ENCODE measurements at regions not wholly inside any gene's neighbourhood (a gene's known extent, or its start where the extent isn't known, plus 50 kb on each side); places are given as distances from the start of the nearest gene placed in this dataset.
"Not testable (repeated sequence)": the region's sequence is repeated elsewhere in the genome, so short reads cannot be mapped to it uniquely, and the experiment has no call there.

DNA sequence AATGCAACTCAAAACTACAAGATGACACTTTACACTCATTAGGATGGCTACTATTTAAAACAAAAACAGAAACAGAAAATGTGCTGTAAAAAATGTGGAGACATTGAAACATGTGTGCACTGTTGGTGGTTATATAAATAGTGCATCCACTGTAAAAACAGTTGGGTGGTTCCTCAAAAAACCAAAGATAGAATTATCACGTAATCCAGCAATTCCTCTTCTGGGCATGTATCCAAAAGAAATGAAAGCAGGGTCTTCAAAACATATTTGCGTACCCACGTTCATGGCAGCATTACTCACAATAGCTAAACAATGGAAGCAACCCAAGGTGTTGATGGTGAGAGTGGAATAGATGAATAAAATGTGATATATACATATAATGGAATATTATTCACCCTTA, 967.2 kb downstream of the TRAM1L1 start:
- H3K36me3 ChIP-seq (ENCODE audit: control insufficient read depth in 2 of 2, insufficient read depth in 1 of 2, low read length in 2 of 2): no peaks in the 10 kb centered on the region
- ChIA-PET CTCF (no interaction called here), POLR2A (no interaction called here)
- no peaks in the 10 kb centered on the region for H3K9me3 ChIP-seq (ENCODE audit: control insufficient read depth, insufficient read depth, low read depth, low read length)
- H3K4me1 ChIP-seq (ENCODE audit: control insufficient read depth, insufficient read depth, low read length): no peaks in the 10 kb centered on the region
- no peak overlapping the region for H3K4me3 ChIP-seq (ENCODE audit: low read depth, low read length)
- no peak overlapping the region for H3K27ac ChIP-seq (ENCODE audit: extremely low read depth, low read depth, low read length)
- TF ChIP-seq ZNF423 (tag by site-specific recombination; IDR thresholded peaks at IDR 0.05) (no peak), ZNF239 (tag by site-specific recombination; IDR thresholded peaks at IDR 0.05) (no peak), HOXC10 (CRISPR knock-in tag; IDR thresholded peaks at IDR 0.05) (no peak), ZNF571 (tag by site-specific recombination; IDR thresholded peaks at IDR 0.05) (no peak), SCRT1 (tag by site-specific recombination; IDR thresholded peaks at IDR 0.05; ENCODE audit: borderline replicate concordance) (no peak)
- TF ChIP-seq, protein P1, sequence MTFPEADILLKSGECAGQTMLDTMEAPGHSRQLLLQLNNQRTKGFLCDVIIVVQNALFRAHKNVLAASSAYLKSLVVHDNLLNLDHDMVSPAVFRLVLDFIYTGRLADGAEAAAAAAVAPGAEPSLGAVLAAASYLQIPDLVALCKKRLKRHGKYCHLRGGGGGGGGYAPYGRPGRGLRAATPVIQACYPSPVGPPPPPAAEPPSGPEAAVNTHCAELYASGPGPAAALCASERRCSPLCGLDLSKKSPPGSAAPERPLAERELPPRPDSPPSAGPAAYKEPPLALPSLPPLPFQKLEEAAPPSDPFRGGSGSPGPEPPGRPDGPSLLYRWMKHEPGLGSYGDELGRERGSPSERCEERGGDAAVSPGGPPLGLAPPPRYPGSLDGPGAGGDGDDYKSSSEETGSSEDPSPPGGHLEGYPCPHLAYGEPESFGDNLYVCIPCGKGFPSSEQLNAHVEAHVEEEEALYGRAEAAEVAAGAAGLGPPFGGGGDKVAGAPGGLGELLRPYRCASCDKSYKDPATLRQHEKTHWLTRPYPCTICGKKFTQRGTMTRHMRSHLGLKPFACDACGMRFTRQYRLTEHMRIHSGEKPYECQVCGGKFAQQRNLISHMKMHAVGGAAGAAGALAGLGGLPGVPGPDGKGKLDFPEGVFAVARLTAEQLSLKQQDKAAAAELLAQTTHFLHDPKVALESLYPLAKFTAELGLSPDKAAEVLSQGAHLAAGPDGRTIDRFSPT (tag by site-specific recombination; IDR thresholded peaks at IDR 0.05): no peak
- TF ChIP-seq, protein P2, sequence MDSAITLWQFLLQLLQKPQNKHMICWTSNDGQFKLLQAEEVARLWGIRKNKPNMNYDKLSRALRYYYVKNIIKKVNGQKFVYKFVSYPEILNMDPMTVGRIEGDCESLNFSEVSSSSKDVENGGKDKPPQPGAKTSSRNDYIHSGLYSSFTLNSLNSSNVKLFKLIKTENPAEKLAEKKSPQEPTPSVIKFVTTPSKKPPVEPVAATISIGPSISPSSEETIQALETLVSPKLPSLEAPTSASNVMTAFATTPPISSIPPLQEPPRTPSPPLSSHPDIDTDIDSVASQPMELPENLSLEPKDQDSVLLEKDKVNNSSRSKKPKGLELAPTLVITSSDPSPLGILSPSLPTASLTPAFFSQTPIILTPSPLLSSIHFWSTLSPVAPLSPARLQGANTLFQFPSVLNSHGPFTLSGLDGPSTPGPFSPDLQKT (IDR thresholded peaks at IDR 0.05; ENCODE audit: borderline replicate concordance, low read depth, low read length): no peak

DNA sequence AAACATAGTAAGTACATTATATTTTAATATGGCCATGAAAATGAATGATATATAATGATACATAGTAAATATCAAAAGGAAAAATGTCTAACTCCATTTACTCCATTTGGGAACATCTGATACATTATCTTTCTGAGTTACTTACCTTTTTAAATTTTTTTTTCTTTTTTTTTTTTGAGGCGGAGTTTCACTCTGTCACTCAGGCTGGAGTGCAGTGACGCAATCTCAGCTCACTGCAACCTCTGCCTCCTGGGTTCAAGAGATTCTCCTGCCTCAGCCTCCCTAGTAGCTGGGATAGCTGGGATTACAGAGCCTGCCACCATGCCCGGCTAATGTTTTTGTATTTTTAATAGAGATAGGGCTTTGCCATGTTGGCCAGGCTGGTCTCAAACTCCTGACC, 972.5 kb downstream of the TRAM1L1 start:
- H3K9me3 ChIP-seq (ENCODE audit: control insufficient read depth, insufficient read depth, low read depth, low read length); H3K36me3 ChIP-seq (ENCODE audit: control insufficient read depth in 2 of 2, insufficient read depth in 1 of 2, low read length in 2 of 2); H3K4me1 ChIP-seq (ENCODE audit: control insufficient read depth, insufficient read depth, low read length); POLR2A ChIA-PET; CTCF ChIA-PET; H3K27ac ChIP-seq (ENCODE audit: extremely low read depth, low read depth, low read length); H3K4me3 ChIP-seq (ENCODE audit: low read depth, low read length): not testable (repeated sequence)

DNA sequence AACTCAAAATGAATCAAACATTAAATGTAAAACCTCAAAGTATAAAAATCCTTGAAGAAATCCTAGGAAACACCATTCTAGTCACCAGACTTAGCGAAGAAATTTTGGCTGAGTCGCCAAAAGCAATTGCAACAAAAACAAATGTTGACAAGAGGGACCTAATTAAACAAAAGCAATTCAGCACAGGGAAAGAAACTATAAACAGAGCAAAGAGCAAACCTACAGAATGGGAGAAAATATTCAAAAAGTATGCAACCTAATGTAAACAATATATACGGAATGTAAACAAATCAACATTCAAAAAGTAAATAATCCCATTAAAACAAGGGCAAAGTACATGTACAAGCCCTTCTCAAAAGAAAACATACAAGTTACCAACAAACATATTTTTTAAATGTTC, 974.7 kb downstream of the TRAM1L1 start:
- ChIA-PET CTCF (interaction anchor here (0.6 kb wide), 1 partner anchor 112 kb away, joined by 3 read pairs; no protein-coding TSS in a partner anchor), POLR2A (no interaction called here)
- Histone ChIP-seq H3K4me3 (ENCODE audit: low read depth, low read length) (no peak overlapping the region), H3K27ac (ENCODE audit: extremely low read depth, low read depth, low read length) (no peak overlapping the region), H3K9me3 (ENCODE audit: control insufficient read depth, insufficient read depth, low read depth, low read length) (no peaks in the 10 kb centered on the region), H3K4me1 (ENCODE audit: control insufficient read depth, insufficient read depth, low read length) (no peaks in the 10 kb centered on the region), H3K36me3 (ENCODE audit: control insufficient read depth in 2 of 2, insufficient read depth in 1 of 2, low read length in 2 of 2) (no peaks in the 10 kb centered on the region)
- no peak for TF ChIP-seq ZNF530 (tag by site-specific recombination; IDR thresholded peaks at IDR 0.05; ENCODE audit: low read depth)
- TF ChIP-seq OSR2 (tag by site-specific recombination; IDR thresholded peaks at IDR 0.05): no peak
- TF ChIP-seq ZNF140 (tag by site-specific recombination; IDR thresholded peaks at IDR 0.05): no peak
- TF ChIP-seq ZFP69B (tag by site-specific recombination; IDR thresholded peaks at IDR 0.05): no peak
- TF ChIP-seq, protein P3, sequence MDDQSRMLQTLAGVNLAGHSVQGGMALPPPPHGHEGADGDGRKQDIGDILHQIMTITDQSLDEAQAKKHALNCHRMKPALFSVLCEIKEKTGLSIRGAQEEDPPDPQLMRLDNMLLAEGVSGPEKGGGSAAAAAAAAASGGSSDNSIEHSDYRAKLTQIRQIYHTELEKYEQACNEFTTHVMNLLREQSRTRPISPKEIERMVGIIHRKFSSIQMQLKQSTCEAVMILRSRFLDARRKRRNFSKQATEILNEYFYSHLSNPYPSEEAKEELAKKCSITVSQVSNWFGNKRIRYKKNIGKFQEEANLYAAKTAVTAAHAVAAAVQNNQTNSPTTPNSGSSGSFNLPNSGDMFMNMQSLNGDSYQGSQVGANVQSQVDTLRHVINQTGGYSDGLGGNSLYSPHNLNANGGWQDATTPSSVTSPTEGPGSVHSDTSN (CRISPR knock-in tag; IDR thresholded peaks at IDR 0.05): no peak
- TF ChIP-seq, protein P4, sequence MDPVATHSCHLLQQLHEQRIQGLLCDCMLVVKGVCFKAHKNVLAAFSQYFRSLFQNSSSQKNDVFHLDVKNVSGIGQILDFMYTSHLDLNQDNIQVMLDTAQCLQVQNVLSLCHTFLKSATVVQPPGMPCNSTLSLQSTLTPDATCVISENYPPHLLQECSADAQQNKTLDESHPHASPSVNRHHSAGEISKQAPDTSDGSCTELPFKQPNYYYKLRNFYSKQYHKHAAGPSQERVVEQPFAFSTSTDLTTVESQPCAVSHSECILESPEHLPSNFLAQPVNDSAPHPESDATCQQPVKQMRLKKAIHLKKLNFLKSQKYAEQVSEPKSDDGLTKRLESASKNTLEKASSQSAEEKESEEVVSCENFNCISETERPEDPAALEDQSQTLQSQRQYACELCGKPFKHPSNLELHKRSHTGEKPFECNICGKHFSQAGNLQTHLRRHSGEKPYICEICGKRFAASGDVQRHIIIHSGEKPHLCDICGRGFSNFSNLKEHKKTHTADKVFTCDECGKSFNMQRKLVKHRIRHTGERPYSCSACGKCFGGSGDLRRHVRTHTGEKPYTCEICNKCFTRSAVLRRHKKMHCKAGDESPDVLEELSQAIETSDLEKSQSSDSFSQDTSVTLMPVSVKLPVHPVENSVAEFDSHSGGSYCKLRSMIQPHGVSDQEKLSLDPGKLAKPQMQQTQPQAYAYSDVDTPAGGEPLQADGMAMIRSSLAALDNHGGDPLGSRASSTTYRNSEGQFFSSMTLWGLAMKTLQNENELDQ (tag by site-specific recombination; IDR thresholded peaks at IDR 0.05; ENCODE audit: low read depth): no peak
- TF ChIP-seq ZNF433 (tag by site-specific recombination; IDR thresholded peaks at IDR 0.05; ENCODE audit: low read depth): no peak
